GM21825 (cell line): ENCODE measurements at regions not wholly inside any gene's neighbourhood (a gene's known extent, or its start where the extent isn't known, plus 50 kb on each side); places are given as distances from the start of the nearest gene placed in this dataset.
A peak's percentile ranks its signal among the peaks of the same experiment; 100 is the strongest.

Experiments
- ATAC-seq: cut with Tn5 transposase; IDR thresholded peaks from one replicate; pipeline ENCODE4 v1.9.1; 2021; ENCODE audit warnings: mild to moderate bottlenecking, moderate library complexity; ENCODE audit not compliant: unreplicated experiment

DNA sequence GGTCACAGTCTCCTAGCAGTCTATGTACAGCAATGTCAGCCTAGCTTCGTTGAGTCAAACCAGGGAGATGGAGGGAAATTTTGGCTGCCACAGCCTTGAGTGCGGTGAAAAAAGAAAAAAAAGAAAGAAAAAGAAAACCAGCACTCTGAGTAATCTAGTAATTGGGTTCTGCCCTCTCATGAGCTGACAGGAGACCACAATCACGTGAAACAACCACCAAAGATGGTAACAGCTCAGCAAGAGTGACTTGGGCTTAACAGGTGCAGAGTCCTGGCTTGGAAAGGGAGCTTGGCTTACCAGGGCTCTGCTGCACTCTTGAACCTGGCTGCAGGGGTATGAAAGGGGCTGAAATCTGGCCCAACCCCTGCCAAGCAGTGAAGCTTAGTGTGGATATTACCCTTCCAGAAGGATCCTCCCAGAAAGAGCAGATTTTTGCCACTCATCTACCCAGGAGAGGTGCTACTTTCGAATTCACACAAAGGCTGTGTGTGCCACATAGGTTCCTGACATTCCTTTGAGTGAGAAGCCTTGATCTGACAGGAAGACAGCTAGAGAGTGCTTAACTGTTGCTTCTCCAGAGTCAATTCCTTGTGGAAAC, 350.3 kb downstream of the PTTG2 start:
- peak; percentile 91 for ATAC-seq

DNA sequence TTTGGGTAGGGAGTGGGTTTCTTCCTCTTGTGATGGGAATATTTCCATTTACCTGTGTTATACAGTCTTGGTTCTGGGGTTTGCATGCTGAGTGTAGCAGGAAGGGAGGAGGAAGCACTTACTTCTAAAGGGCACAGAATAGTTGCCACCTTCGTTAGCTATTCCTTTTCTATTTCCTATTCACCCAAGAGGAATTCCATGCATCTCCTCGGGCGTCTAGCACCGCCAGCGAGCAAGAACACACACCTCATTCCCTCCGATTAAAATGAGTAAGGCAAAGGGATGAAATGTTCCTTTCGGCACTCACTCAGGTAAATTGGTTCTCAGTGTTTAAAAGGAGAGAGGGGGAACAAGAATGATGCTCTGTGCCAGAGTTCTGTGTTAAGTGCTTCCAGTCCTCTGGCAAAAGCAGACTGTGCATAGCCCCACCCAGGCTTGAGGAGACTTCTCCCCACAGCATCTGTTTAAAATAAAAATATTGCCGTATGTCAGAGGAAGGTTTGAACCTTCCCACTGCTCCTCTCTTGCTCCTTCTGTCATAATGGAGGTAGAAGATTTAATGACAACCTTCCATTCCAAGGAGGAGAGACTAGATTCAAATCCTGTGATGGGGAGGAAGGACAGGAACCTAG, 351.4 kb downstream of the PTTG2 start:
- no peak for ATAC-seq

DNA sequence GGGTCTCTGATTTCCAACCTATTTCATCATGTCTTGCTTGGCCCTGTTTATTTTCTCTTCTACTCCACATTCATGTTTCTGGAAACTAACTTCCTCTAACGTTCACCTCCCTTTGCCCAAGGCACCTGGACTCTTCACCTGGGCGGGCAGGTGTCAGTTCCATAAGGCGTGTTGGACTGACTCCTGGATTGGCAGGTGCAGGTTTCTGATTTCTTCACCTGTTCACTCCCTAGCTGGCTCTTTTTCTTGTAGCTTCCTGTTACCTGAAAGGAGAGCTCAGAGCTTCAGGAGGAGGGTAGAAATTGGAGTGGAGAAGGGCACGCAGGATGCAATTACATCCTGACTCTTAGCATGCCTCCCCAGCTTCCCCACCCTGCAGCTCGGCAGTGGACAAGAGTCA, 350.8 kb upstream of the KLF3 start:
- no peak for ATAC-seq

DNA sequence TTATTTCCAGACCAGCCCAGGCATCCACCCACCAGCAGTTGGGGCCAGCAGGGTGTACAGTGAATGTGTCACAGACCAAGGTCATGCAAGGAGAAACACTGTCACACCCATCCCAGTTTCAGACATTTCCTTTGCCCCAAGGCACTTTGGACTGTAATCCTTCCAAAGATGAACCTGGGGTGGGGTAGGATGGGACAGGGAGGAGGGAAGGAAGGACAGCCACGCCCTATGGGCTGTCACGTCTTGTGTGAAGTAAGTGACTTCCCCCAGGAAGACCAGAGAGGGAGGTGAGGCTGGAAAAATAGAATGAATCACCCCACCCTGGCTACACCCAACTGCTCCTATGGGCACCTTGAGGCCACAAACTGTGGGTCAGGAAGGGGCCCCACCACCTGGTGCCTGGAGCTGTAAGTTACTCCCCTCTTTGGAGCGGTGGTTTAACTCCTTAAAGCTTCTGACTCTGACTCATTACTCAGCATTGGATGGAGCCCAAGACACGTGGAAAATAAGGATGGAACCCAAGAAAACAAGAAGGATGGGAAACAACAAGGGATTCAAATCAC, 349.9 kb upstream of the KLF3 start:
- ATAC-seq: no peak

DNA sequence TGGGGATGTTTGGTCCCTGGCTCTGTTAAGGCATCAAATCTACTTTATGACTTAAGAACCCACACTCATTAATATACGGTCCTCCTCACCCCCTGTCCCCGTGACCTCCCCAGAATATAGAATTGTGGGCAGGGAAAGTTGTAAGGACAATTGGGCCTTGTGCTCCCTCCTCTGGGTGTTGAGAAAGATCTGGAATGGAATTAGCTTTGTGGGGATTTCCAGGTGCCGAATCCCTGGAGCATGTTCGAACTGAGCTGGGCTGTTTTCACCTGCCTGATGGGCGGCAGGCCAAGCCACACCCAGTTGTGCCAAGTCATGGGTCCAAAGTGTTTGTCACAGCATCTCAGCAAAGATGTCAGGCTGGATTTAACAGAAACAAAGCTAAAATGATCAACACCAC, 349.3 kb upstream of the KLF3 start:
- no peak for ATAC-seq

DNA sequence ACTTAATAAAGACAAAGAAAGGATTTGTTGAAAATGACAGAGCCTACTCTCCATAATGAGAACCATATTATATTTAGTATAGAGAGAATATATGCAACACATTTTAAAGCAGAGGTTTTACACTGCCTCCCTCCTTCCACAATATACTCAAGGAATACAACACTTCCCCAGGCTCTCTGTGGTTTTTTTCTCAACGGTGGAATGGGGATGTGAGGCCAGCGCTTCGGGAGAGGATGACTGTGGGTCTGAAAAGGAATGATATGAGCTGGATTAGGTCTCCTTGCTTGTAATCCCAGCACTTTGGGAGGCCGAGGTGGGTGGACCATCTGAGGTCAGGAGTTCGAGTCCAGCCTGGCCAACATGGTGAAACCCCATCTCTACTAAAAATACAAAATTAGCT, 348.7 kb upstream of the KLF3 start:
- ATAC-seq: no peak

DNA sequence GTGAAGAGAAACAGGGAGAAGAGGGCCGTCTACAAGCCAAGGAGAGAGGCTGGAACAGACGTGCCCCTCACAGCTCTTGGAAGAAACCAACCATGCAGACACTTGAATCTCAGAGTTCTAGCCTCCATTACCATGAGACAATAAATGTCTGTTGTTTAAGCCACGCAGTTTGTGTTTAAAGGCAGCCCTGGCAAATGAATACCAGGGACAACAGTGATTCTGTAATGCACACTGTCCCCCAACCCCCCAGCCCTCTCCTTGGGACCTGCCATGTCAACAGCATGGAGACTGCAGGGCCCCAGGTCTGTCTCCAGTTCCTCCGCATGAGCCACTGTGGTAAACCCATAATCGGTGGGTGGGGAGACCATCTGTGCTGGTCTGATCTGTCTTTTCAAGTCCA, 348.0 kb upstream of the KLF3 start:
- no peak for ATAC-seq

DNA sequence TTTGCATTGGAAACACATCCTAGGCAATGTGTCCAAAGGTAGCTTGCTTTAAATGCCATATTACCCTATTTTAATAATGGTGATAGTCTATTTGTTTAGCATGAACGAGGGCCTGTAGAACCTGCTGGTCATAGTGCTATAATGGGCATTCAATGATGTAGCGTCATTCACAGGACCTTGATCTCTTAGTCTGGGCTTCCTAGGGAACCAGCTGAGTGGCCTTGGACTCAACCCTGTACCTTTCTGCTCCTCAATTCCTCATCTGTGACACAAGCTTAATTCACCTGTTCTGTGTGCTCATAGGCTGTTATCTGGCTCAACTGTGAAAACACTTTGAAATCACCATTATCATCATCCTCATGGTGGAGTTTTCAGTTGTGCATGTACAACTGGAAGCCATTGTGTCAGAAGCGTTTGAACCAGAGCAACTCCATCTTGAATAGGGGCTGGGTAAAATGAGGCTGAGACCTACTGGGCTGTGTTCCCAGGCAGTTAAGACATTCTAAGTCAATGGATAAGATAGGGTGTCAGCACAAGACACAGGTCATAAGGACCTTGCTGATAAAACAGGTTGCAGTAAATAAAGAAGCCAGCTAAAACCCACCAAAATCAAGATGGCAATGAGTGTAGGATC, 346.8 kb upstream of the KLF3 start:
- no peak for ATAC-seq

DNA sequence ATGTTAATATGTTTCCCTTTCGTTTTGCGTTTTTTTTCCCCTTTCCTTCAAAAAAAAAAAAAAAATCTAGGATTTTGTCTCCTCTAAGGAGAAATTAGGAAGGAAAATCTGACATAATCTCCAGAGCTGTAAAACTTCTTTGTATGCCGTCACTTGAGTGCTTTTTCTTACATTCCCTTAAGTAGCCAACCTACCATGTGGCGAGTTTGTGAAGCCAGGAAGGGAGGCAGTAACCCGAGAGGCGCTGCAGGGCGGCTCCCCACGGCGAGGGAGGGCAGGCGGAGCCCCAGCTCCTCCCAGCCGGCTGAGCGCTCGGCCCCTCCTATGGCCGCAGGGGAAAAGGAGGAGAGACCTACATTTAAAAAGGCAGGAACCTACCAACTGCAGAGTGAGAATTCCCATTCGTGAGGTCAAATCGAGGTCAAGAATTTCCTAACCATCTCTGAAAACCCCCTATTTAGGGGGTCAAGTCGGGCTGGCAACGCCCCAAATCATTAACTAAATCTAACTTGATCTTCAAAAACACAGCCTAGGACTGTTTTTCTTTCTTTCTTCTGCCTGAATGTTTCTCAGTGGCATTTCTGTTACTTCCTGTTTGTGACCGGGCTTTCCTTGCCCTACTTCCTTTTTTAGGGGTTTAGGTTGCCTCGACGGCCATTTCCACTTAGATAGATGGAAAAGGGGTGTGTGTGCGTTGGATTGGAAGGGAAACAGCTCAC, 345.1 kb upstream of the KLF3 start:
- peak; percentile 90 for ATAC-seq

DNA sequence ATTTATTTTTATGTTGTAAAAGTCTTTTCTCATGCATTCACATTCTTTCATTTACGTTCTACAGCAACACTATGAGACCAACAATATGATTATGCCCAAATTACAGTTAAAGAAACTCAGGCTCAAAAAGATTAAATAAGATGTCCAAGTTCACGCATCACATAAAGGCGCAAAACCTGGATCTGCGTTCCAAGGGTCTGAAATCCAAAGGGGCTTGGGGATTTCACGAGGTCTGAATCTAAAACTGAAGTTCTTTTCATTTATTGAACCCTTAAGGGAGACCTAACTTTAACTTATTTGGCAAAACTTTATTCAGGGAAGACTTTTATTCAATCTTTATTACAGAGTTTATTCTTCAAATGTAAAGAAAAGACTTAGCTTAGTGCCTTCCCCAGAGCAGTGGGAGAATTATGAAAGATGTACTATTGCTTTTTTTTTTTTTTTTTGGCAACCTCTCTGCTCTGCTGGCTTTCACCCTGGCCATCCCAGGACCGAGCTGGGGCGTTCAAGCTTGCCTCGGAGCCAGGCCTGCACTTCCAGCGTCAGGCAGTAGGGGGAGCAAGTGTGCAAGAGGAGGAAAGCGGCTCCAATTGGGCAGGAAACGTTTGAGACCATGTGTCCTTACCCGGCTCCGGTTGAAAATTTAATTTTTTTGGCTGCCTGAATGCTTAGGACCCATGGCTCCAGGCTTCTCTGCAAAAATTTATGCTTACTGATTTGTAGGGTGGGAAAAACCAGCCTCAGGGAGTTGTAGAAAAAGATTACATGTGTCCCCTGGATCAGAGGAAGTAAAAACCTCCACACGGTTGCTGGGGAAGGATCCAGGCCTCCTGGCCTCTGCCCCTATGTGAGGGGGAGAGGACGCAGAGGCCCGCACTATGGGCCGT, 344.3 kb upstream of the KLF3 start:
- peak; percentile 48 for ATAC-seq

DNA sequence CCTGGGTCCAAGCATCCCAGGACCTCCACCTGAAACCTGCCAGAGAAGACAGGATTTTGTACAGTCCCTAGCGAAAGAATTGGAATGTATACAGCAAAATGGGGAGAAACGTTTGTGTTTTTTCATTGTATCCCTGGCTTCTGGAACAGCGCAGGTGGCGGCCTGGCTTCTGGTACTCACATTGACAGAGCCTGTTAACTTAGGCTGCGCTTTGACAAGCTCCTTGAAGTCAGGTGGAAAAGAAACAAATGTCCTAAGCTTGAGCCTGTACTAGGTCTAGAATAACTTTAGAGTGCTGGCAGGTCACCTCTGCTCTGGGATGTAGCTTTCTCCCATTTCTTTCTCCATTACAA, 343.7 kb upstream of the KLF3 start:
- no peak for ATAC-seq

DNA sequence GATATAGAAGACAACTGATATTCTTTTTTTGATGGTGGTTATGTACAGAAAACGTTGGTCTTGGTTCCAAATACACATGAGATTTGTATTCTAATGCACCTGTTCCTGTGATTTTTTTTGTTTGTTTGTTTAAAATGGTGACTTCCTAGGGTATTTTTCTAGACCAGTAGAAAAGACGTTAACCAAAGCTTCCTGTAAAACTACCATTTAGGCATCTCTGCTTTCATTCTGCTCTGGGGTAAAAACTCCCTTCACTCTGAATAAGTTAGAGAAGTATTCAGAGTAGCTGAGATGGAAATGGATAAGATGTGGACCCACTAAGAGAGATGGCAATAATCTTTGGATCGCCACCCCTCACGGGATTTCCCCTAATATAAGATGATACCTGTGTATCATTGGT, 343.2 kb upstream of the KLF3 start:
- ATAC-seq: no peak

DNA sequence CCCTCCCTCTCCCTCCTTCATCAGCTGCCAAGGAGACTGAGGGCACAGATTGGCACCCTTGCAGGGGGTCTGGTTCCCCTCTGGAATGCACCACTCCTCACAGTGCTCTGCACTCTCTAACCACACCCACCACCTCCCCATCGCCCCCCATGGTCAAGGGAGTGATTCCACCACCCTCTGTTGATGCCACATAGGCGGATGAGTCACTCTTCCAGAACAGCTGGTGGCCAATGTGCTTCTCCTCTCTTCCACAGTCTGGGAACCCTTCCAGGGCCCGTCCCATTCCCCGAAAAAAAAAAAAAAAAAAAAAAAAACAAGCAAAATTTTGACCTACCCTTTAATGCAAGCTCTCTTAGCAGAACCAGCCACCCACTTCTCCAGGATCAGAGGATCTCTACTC, 341.3 kb upstream of the KLF3 start:
- ATAC-seq: no peak

DNA sequence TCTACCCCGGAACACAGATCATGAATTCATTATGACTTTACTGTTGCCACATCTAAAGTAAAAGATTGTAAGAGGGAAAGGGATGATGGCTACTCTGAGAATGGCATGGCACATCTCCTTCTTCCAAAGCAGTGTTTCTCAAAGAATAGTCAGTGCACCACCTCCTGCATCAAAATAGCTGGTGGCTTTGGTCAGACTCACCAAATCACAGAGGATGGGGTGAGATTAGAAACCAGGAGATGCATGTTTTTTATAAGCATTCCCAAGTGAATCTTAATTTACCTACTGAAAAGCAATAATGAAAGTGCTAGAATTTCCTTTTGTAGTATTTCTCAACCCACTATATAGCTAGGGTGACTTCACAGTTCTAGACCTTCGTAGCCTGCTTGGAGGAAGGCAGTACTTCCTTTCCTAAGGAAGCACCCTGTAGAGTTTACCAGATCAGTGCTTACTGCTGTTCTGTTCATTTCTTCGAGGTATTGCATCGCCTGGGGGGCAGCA, 340.8 kb upstream of the KLF3 start:
- ATAC-seq: no peak

DNA sequence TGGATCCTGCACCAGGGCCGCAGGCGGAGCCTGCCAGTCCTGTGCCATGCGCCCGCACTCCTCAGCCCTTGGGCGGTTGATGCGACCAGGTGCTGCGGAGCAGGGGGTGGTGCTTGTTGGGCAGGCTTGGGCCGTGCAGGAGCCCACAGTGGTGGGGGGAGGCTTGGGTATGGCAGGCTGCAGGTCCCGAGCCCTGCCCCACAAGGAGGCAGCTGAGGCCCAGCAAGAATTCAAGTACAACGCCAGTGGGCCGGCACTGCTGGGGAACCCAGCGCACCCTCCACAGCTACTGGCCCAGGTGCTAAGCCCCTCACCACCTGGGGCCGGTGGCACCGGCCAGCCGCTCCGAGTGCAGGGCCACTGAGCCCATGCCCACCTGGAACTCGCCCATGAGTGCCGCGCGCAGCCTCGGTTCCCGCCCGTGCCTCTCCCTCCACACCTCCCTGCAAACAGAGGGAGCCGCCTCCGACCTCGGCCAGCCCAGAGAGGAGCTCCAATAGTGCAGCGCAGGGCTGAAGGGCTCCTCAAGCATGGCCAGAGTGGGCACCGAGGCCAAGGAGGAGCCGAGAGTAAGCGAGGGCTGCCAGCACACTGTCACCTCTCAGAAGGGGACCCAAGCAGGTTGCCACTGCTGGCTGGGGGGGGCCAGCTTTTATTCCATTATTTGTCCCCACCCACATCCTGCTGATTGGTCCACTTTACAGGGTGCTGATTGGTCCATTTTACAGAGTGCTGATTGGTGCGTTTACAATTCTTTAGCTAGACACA, 339.0 kb upstream of the KLF3 start:
- no peak for ATAC-seq

DNA sequence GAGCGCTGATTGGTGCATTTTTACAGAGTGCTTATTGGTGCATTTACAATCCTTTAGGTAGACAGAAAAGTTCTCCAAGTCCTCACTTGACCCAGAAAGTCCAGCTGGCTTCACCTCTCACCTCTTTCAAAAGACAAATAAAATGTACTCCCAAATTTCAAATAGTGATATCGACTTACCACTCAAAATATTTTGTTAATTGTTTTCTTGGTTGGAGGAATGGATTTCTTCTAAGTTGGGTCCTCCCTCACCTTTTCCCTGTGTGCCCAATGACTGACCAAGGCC, 338.4 kb upstream of the KLF3 start:
- ATAC-seq: no peak

DNA sequence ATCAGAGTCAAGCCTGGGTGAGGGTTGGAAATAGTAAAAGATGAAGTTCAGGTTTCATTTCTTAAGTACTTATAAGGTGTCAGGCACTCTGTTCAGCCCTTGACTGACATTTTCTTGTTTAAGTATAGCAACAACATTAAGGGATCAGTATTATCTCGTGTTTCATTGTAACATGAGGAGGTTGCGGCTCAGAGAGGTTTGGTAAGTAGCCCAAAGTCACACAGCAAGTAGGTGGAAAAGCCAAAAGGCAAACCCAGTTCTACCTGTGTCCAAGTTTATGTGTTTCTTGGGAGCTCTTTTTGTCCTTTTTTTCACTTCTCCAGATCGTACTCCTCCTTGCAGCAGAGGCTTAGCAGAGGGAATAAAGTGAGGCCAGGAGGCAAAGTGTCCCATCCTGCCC, 337.5 kb upstream of the KLF3 start:
- ATAC-seq: no peak

DNA sequence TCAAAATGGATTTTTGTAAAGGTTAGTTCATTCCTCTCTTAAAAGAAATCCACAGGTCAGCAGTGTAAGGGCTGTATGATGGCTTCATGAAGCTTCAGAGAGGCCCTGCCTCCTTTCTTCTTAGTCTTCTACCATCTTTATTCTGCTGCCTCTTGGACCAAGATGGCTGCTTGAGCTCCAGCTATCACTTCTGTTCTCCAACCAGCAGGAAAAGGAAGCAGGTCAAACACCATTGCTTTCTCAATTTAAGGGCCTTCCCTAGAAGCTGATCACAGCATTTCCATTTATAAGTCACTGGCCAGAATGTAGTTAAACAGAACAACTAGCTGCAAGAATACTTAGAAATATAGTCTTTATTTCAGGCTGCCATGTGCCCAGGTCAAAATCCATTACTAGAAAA, 336.8 kb upstream of the KLF3 start:
- ATAC-seq: no peak

DNA sequence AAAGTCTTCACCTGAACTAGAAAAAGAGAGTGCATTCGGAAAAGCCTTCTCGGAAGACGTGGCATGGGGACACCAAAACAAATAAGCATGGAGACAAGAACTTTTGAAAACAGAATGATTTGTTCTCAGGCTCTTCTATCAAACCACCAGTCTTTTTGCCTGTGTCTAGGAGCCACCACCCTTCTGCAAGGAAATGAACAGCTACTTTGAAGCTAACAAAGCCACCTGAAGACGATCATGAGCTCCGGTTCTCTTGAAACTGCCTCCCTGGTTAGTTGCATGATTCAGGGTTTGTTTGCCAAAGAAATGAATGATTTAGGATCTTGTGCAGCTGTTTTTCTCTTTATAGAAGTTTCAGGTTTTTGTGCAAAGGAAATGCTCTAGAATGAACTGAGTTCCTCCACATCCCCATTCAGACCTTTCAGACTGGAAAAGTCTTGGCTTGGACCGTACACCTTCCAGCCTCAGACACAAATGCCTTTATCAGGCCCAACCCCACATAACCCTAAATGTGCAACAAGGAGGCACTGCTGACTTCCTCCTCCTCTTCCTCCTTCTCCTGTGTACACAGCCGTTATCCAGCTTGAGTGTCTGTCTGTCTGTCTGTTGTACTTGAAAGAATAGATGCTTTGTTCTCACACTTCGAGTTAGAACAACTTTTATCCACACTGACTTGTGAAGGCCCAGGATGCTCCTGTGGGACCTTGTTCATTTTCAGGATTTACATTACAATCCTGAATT, 334.8 kb upstream of the KLF3 start:
- ATAC-seq: no peak
